H1 (cell line): ENCODE measurements at regions not wholly inside any gene's neighbourhood (a gene's known extent, or its start where the extent isn't known, plus 50 kb on each side); places are given as distances from the start of the nearest gene placed in this dataset.

Experiments used
- ASH2L ChIP-seq: fragments of 200-600, 300-600 bp; sonication (generic); IDR thresholded peaks from one replicate; pipeline ENCODE4 v1.7.1; 2017; ENCODE audit warnings: low read length
- CBX5 ChIP-seq: fragments of 300-800, 300-1000 bp; sonication (generic); IDR thresholded peaks from 2 replicates; pipeline ENCODE4 v1.7.1; 2016; ENCODE audit warnings: antibody characterized with exemption, low read length, low read depth
- CHD2 ChIP-seq: IDR thresholded peaks from 2 replicates; pipeline ENCODE4 v1.6.1; 2012; ENCODE audit warnings: low read length, improper control_type of control experiment
- EGR1 ChIP-seq: IDR thresholded peaks from 2 replicates; pipeline ENCODE4 v1.6.1; 2011; ENCODE audit warnings: low read depth, low read length, borderline replicate concordance
- POLR2AphosphoS5 ChIP-seq: IDR thresholded peaks from 2 replicates; pipeline ENCODE4 v1.6.1; 2011; ENCODE audit warnings: low read depth, low read length
- TF ChIP-seq, protein P1 (sequence below): fragments of 300-600 bp; sonication (generic); IDR thresholded peaks from 2 replicates; pipeline ENCODE4 v1.7.1; 2012; ENCODE audit warnings: low read length, moderate library complexity, mild to moderate bottlenecking, inconsistent platforms; ENCODE audit not compliant: insufficient replicate concordance

- TF ChIP-seq, protein P1, sequence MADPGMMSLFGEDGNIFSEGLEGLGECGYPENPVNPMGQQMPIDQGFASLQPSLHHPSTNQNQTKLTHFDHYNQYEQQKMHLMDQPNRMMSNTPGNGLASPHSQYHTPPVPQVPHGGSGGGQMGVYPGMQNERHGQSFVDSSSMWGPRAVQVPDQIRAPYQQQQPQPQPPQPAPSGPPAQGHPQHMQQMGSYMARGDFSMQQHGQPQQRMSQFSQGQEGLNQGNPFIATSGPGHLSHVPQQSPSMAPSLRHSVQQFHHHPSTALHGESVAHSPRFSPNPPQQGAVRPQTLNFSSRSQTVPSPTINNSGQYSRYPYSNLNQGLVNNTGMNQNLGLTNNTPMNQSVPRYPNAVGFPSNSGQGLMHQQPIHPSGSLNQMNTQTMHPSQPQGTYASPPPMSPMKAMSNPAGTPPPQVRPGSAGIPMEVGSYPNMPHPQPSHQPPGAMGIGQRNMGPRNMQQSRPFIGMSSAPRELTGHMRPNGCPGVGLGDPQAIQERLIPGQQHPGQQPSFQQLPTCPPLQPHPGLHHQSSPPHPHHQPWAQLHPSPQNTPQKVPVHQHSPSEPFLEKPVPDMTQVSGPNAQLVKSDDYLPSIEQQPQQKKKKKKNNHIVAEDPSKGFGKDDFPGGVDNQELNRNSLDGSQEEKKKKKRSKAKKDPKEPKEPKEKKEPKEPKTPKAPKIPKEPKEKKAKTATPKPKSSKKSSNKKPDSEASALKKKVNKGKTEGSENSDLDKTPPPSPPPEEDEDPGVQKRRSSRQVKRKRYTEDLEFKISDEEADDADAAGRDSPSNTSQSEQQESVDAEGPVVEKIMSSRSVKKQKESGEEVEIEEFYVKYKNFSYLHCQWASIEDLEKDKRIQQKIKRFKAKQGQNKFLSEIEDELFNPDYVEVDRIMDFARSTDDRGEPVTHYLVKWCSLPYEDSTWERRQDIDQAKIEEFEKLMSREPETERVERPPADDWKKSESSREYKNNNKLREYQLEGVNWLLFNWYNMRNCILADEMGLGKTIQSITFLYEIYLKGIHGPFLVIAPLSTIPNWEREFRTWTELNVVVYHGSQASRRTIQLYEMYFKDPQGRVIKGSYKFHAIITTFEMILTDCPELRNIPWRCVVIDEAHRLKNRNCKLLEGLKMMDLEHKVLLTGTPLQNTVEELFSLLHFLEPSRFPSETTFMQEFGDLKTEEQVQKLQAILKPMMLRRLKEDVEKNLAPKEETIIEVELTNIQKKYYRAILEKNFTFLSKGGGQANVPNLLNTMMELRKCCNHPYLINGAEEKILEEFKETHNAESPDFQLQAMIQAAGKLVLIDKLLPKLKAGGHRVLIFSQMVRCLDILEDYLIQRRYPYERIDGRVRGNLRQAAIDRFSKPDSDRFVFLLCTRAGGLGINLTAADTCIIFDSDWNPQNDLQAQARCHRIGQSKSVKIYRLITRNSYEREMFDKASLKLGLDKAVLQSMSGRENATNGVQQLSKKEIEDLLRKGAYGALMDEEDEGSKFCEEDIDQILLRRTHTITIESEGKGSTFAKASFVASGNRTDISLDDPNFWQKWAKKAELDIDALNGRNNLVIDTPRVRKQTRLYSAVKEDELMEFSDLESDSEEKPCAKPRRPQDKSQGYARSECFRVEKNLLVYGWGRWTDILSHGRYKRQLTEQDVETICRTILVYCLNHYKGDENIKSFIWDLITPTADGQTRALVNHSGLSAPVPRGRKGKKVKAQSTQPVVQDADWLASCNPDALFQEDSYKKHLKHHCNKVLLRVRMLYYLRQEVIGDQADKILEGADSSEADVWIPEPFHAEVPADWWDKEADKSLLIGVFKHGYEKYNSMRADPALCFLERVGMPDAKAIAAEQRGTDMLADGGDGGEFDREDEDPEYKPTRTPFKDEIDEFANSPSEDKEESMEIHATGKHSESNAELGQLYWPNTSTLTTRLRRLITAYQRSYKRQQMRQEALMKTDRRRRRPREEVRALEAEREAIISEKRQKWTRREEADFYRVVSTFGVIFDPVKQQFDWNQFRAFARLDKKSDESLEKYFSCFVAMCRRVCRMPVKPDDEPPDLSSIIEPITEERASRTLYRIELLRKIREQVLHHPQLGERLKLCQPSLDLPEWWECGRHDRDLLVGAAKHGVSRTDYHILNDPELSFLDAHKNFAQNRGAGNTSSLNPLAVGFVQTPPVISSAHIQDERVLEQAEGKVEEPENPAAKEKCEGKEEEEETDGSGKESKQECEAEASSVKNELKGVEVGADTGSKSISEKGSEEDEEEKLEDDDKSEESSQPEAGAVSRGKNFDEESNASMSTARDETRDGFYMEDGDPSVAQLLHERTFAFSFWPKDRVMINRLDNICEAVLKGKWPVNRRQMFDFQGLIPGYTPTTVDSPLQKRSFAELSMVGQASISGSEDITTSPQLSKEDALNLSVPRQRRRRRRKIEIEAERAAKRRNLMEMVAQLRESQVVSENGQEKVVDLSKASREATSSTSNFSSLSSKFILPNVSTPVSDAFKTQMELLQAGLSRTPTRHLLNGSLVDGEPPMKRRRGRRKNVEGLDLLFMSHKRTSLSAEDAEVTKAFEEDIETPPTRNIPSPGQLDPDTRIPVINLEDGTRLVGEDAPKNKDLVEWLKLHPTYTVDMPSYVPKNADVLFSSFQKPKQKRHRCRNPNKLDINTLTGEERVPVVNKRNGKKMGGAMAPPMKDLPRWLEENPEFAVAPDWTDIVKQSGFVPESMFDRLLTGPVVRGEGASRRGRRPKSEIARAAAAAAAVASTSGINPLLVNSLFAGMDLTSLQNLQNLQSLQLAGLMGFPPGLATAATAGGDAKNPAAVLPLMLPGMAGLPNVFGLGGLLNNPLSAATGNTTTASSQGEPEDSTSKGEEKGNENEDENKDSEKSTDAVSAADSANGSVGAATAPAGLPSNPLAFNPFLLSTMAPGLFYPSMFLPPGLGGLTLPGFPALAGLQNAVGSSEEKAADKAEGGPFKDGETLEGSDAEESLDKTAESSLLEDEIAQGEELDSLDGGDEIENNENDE: no peak
- TF ChIP-seq POLR2AphosphoS5: no peak
- no peak for TF ChIP-seq CBX5
- TF ChIP-seq ASH2L: no peak
- no peak for TF ChIP-seq CHD2
- TF ChIP-seq EGR1: no peak
Measured at GRCh38 chr20:53718142-53719021, 124.7 kb upstream of the ZNF217 start (continued).
